AML-193 (cell line): ENCODE measurements at regions not wholly inside any gene's neighbourhood (a gene's known extent, or its start where the extent isn't known, plus 50 kb on each side); places are given as distances from the start of the nearest gene placed in this dataset.

Experiments
- DNase-seq, 2 experiments: peaks; one replicate each; lab custom pipeline; 2025; lab: John Stamatoyannopoulos, UW

GRCh38 chr9:21670374-21670773 is 132.1 kb upstream of the MTAP start:
- DNase-seq: no peak

DNA sequence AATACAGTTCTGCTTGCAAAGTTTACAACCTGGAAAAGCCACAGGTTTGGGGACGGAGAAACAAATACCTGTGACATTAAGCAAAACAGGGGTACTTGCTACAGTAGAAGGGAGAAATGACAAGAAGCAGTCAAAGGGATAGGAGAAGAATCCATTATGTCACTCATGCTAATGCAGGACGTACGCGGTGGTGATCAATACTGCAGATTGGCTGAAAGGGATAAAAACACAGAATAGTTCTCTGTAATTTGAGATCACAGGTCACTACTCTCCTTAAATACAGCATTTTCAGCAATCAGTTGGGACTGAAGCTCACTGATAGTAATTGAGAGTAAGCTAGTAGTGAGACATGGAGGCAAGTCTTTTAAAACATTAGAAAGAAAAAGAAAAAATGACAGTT is 130.3 kb upstream of the MTAP start:
- no peak for DNase-seq

DNA sequence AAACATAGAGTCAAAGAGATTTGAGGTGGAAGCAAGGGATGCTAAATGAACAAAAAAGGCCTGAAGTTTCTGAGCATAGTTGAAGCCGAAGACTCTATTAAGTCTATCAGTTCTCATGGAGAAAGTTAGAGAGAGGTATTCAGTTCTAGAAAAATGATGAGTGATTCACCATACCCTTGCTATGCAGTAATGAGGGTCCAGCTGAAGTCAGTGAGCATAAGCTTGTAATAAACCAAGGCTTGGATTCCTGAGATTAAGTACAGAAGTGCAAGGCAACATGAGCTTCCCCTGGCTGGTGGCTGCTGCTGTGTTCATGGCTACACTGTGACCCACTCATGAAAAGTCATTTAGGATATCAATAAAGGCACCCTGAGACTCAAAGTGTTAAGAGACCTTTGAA is 129.7 kb upstream of the MTAP start:
- no peak for DNase-seq

GRCh38 chr9:21674894-21675293 is 127.5 kb upstream of the MTAP start:
- DNase-seq: no peak

- DNase-seq: no peak
These were observed 125.0 kb upstream of the MTAP start for GRCh38 chr9:21677387-21677786.

GRCh38 chr9:21677834-21678233 is 124.6 kb upstream of the MTAP start:
- no peak for DNase-seq

GRCh38 chr9:21679432-21679831 is 123.0 kb upstream of the MTAP start:
- no peak for DNase-seq

- no peak for DNase-seq
These were observed 121.8 kb upstream of the MTAP start for GRCh38 chr9:21680590-21680989.

- no peak for DNase-seq
These were observed 120.8 kb upstream of the MTAP start for GRCh38 chr9:21681641-21682040.

DNA sequence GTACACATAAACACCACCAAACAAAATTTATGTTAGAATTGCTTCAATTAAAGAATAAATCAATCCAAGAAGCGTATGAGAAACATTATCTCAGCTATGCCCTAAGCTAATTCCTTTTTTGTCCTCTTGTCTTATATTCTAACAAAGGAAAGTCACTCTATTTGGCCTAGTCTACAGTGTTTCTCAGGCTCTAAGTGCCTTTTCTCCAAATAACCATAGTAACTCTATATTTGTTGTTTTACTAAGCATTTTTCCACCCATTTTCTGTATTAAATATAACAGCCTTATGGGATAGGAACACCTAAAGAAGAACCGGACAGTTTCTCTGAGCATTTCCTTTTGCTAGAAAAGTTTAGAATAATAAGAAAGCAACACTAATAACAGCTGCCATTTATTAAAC is 120.1 kb upstream of the MTAP start:
- DNase-seq: no peak

GRCh38 chr9:21682981-21683380 is 119.5 kb upstream of the MTAP start:
- DNase-seq: no peak

DNA sequence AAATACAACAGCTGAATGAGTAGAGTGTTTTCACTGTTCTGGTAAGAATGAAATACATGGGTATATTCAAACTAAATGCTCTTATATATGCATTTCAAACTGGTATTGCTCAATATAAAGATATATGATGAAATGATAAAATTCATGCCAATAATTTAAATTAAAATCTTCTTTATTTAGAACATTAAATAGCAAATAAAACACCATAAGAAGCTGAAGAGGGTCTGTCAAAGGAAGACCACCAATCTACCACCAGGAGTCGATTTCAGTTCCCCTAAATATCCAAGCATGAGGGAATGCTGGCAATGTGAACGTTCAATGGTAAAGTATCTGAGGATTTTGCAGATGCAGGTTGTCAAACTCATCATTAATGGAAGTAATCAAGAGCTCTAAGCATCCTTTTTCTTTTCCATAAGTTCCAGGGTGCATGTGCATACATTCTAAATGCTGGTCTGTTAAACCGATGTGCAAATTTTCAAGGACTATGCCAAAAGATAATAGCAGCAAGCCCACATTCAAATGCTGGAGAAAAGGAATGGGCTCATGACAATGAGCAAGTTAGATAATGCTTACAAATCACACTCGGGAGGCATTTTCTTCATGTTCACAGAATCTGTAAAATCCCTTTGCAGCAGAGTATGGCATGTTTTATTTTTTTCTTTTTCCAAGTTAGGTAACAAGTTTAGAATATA is 118.8 kb upstream of the MTAP start:
- no peak for DNase-seq

DNA sequence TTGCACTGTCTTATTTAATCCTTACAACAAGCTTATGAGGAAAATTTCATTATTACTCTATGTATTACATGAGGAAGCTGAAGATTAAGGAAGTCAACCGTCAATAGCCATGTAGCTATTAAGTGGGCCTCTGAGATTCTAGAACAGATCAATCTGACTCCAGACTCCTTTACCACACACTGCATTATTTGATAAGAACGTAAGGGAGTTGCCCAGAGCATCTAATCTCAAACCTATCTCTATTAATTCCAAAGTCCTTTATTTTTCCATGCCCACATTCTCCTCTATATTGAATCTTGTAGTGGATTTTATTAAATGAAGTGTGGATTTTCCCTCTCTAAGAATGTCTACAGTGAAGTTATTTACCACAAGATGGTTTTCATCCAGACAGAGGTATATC is 118.2 kb upstream of the MTAP start:
- no peak for DNase-seq

GRCh38 chr9:21684831-21685362 is 117.5 kb upstream of the MTAP start:
- no peak for DNase-seq

DNA sequence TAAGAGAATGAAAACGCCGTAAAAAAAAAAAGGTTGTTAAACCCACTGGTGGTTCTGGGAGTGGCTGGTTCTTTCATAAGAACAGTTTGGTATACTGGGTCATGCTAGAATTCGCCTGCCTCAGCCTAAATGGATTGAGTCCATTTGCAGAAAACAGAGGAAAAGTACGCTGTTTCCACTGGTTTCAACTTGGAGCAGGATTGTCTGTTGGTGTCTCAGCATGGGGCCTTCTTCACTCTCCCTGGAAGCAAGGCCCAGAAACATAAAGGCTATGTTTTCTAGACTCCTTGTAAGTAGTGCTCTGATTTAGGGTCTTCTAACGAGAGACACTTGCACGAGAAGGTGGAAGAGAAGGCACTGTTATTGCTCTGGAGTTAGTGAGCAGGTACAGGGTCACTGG is 116.9 kb upstream of the MTAP start:
- no peak for DNase-seq

DNA sequence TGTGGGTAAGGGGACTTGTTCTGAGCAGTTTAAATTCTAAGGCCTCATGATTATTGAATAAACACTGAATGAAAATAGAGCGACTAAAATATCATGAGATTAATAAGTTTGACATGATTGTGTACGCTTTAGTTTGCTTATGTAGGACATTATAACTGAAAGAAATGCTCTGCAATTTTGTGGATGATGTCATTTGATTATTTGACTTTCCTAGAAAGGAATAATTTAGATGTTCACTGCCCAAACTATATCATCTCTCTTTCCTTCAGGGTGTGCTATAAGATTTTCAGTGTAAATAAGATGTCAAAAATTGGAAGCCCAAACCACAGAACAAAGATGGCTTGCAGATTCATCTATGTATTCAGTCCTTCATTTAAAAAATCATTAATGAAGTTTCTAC is 115.7 kb upstream of the MTAP start:
- DNase-seq: no peak

DNA sequence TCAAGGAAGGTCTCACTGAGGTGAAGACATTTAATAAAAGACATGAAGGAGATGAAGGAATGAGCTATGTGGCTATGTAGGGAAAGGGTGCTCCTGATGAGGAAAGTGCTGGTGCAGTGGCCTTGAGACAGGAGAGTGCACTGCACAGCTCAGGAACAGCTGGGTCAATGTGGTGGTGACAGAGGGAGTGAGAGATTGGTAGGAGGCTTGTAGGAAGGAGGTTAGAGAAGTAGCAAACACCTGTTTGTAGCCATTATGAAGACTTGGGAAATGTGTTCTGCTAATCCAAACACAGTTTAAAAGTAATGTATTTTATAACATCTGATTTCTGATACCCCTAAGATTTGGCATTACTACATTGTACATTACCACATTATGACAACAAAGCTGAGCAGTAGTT is 115.1 kb upstream of the MTAP start:
- DNase-seq: no peak

- no peak for DNase-seq
These were observed 114.0 kb upstream of the MTAP start for GRCh38 chr9:21688108-21689102.

- DNase-seq: no peak
These were observed 112.6 kb upstream of the MTAP start for GRCh38 chr9:21689854-21690253.

DNA sequence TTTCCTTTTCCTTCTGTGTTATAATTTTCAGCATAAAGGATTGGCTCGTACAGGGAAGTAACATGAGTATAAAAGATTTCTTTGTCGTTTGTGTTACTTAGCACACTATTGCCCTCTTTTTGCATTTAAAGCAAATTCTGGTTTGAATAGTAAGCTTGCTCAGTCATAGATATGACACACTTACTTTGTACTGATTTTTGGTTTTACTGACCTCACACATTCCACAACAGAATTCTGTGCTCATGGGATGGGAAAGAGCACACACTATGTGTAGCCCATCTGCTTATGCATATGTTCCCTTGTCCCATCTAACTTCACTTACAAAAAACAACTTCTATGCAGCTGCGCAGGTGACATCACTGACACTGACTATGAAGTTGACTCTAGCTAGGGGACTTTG is 111.9 kb upstream of the MTAP start:
- no peak for DNase-seq

DNA sequence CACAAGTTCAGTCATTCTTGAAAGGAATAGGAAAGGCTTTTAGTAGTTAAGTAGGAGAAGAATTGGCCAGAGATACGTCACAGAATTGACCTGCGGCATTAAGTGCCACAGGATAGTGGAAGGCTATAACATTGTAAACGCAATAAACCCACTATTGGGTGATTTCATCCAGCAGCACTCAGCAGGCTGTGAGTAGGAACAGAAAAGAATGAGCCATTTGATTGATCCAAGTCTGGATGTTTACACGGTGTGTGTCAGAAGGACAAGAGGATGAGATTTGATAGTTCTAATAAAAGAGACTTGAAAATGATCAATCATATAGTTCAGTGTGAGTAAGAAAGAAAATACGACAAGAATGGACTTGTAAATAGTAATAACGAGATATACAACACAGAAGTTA is 110.0 kb upstream of the MTAP start:
- DNase-seq: no peak

- no peak for DNase-seq
These were observed 108.0 kb upstream of the MTAP start for GRCh38 chr9:21694424-21694823.

DNA sequence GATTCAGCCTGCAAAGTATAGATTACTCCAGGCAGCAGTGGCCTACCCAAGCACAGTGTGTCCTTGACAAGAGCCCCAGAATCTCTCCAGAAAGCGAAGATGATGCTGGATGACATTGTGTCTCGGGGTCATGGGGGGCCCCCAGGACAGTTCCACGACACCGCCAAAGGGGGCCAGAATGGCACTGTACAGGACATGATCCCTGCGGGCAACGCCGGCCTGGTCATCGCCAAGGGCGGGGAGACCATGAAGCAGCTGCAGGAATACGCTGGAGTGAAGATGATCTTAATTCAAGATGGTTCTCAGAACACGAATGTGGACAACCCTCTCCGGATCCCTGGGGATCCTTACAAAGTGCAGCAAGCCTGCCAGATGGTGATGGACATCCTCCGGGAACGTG is 107.0 kb upstream of the MTAP start:
- DNase-seq: no peak
